Omental fat pad (tissue), 3 donors: ENCODE measurements at regions not wholly inside any gene's neighbourhood (a gene's known extent, or its start where the extent isn't known, plus 50 kb on each side); places are given as distances from the start of the nearest gene placed in this dataset.

Experiments used
- ATAC-seq: fragments of 150-250 bp; one replicate; pipeline ENCODE4 v1.9.1; 2016; ENCODE audit warnings: mild to moderate bottlenecking, moderate library complexity; ENCODE audit not compliant: low FRiP score
- DNase-seq: peaks from one replicate; pipeline ENCODE4 v3.0.0-alpha.2; 2019; ENCODE audit warnings: low spot score
- TF ChIP-seq, protein P1 (sequence below), 3 donors: fragments of 450-650 bp; IDR thresholded peaks; one replicate each; pipeline ENCODE4 v1.5.1; 2016 to 2017; ENCODE audit warnings: antibody characterized with exemption in 3 of 3, mild to moderate bottlenecking in 3 of 3, moderate library complexity in 2 of 3

DNA sequence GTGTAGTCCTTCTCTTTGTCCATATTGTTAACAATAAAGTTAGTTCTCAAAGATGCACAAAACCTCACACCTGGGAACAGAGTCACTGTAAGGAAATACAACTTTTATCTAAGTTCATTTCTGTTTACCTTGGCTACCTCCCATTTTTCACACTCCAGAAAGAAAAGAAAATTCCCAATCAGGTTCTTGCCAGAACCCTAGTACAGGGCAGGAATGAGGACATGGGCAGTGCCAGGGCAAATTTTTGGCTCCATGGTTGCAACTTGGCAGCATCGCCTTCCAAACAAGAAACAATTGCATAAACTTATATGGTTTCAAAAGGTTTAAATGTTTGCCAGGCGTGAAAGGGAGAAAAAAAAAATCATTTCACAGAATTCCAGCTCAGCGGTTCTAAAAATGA lies 296.3 kb upstream of the PRKD1 start:
- no peak for ATAC-seq
- TF ChIP-seq, protein P1, sequence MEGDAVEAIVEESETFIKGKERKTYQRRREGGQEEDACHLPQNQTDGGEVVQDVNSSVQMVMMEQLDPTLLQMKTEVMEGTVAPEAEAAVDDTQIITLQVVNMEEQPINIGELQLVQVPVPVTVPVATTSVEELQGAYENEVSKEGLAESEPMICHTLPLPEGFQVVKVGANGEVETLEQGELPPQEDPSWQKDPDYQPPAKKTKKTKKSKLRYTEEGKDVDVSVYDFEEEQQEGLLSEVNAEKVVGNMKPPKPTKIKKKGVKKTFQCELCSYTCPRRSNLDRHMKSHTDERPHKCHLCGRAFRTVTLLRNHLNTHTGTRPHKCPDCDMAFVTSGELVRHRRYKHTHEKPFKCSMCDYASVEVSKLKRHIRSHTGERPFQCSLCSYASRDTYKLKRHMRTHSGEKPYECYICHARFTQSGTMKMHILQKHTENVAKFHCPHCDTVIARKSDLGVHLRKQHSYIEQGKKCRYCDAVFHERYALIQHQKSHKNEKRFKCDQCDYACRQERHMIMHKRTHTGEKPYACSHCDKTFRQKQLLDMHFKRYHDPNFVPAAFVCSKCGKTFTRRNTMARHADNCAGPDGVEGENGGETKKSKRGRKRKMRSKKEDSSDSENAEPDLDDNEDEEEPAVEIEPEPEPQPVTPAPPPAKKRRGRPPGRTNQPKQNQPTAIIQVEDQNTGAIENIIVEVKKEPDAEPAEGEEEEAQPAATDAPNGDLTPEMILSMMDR (IDR thresholded peaks at IDR 0.05), result no peak
- DNase-seq, result no peak

DNA sequence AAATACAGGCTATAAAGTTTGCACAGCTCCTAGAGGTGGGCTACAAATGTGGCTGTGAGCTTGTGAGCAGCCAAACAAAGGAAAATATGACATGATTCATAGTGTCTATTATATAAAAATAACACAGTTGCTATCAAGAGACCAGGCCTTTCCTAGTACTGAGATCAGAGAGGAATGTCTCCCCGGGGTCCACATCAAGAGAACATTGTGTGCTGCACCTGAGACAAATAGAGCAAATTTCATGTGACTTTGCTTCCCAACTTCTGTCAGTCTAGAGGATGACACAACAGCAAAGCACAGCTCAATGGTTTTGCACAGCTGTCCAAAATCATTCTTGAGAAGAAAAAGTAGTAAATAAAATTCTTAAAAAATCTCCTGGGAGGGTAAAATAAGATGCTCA lies 297.5 kb upstream of the PRKD1 start:
- ATAC-seq, result no peak
- no peak for DNase-seq
- TF ChIP-seq, protein P1 (IDR thresholded peaks at IDR 0.05), result no peak

DNA sequence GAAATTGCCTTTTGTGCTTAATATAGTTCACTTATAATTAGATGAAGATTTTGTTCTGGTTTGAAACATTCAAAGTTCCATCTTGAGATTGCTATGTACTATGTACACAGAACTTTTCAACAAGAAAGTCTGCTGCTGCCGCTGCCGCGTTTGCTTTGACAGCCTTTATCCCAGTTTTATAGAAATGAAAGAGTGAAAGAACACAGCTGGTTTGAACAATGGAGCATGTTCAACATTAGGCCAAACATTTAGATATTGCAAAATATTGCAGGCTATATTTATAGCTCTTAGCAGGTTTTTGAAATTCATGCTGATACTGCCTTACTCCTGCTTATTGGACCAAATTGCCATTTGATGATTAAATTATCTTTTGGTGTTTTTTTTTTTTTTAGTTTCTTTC lies 299.8 kb upstream of the PRKD1 start:
- DNase-seq, result no peak
- TF ChIP-seq, protein P1 (IDR thresholded peaks at IDR 0.05), result no peak
- peak; percentile 21 for ATAC-seq

DNA sequence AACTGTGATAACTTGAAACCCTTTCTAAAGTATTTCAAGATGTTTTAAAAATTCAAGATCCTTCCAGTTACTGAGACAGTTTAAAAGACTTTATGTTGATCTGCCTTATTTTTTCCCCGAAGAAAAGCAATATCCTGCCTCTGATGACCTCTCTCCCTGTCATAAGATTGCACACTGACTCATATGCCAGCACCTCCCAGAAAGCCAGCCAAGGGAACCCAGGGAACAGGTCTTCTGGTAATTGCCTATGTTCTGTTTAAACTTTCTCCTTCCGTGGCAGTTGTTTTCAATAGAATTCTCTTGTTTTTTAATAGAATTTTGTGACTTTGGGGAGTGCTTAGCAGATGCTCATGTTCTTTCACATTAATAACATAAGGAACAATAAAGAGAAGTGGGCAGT lies 300.2 kb upstream of the PRKD1 start:
- DNase-seq (no peak), ATAC-seq (peak; percentile 70)
- TF ChIP-seq, protein P1 (IDR thresholded peaks at IDR 0.05), result no peak

DNA sequence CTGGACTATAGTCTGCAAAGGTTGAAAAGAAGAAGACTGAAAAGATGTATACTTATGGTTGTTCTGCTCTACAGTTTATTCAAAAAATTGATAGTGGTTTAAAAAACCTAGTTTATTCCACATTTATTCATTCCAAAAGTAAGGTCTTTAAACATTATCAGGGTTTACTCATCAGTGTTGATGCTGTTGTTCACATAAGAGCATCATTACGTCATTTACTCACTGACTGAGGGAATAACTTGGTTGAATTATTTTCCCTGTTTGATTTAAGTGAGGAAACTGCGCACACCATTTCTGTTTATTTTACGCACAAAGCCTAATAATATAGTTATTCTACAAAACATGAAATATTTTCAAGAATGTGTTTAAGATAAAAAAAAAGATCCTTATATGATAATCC lies 303.1 kb upstream of the PRKD1 start:
- DNase-seq (no peak), ATAC-seq (no peak)
- TF ChIP-seq, protein P1 (IDR thresholded peaks at IDR 0.05), result no peak

DNA sequence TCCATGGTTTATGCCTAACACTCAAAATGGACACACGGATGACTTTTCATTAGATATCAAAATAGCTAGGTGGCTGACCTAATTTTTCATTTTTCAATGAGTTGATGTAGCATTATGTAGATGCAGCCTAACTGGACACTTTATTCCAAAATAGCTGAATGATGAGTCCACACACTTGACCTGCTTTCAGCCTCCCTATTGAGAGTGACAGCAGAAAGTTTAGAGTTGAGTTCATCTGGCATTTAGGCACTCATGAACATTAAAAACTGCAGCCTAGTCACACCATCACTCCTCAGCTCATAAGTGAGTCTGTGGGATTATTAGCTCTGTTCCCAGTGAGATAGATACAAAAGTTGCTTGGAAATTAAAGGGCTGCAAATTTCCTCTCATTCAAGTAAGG lies 307.3 kb upstream of the PRKD1 start:
- ATAC-seq, result no peak
- TF ChIP-seq, protein P1 (IDR thresholded peaks at IDR 0.05), result no peak
- DNase-seq, result no peak

DNA sequence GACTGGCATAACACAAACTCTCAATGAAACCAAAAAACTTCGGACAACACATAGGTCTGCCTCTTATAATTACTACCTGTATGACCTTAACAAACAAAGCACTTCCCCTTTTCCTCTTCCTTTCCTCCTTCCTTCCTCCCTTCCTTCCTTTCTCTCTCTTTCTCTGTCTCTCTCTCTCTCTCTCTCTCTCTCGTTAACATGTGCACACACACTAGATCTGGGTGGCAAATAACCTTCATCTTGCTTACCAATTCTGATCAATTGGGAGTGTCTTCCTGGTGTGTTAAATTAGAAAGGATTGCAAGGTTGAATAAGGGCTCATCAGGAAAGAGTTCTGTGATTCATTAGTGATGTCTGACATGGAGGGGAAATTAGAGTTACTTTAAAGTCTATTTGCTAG lies 307.8 kb upstream of the PRKD1 start:
- TF ChIP-seq, protein P1 (IDR thresholded peaks at IDR 0.05), result no peak
- DNase-seq (no peak), ATAC-seq (no peak)
